Stimulated activated CD8-positive, alpha-beta memory T cell treated with anti-CD3 and anti-CD28 coated beads, Interleukin-7, amount 100 ng/mL, for 1 hour (primary cell): ENCODE measurements at regions not wholly inside any gene's neighbourhood (a gene's known extent, or its start where the extent isn't known, plus 50 kb on each side); places are given as distances from the start of the nearest gene placed in this dataset.
"Not testable (repeated sequence)": the region's sequence is repeated elsewhere in the genome, so short reads cannot be mapped to it uniquely, and the experiment has no call there.

Source experiments
- DNase-seq, 2 donors: peaks; one replicate each; pipeline ENCODE4 v3.0.0-alpha.2; 2020; ENCODE audit warnings: low read depth in 2 of 2

- DNase-seq, result no peak
Observed at GRCh38 chr11:87548797-87549196, 511.1 kb downstream of the TMEM135 start.

GRCh38 chr11:87545858-87546257 lies 508.1 kb downstream of the TMEM135 start:
- no peak for DNase-seq

GRCh38 chr11:87539596-87539995 lies 501.9 kb downstream of the TMEM135 start:
- DNase-seq, result no peak

- no peak for DNase-seq
Observed at GRCh38 chr11:87536565-87536964, 498.8 kb downstream of the TMEM135 start.

- no peak for DNase-seq
Observed at GRCh38 chr11:87536016-87536415, 498.3 kb downstream of the TMEM135 start.

- DNase-seq, result no peak
Observed at GRCh38 chr11:87535513-87535912, 497.8 kb downstream of the TMEM135 start.

GRCh38 chr11:87531835-87532234 lies 494.1 kb downstream of the TMEM135 start:
- DNase-seq, result not testable (repeated sequence)

- no peak for DNase-seq
Observed at GRCh38 chr11:87529486-87529885, 491.8 kb downstream of the TMEM135 start.

- no peak for DNase-seq
Observed at GRCh38 chr11:87528752-87529151, 491.0 kb downstream of the TMEM135 start.

- DNase-seq, result no peak
Observed at GRCh38 chr11:87523276-87523675, 485.5 kb downstream of the TMEM135 start.

- no peak for DNase-seq
Observed at GRCh38 chr11:87518266-87518665, 480.5 kb downstream of the TMEM135 start.

GRCh38 chr11:87517351-87517750 lies 479.6 kb downstream of the TMEM135 start:
- DNase-seq, result no peak

- DNase-seq, result not testable (repeated sequence)
Observed at GRCh38 chr11:87507722-87508121, 470.0 kb downstream of the TMEM135 start.

- DNase-seq, result not testable (repeated sequence)
Observed at GRCh38 chr11:87506946-87507345, 469.2 kb downstream of the TMEM135 start.

GRCh38 chr11:87501388-87501787 lies 463.7 kb downstream of the TMEM135 start:
- DNase-seq, result no peak

GRCh38 chr11:87494936-87495335 lies 457.2 kb downstream of the TMEM135 start:
- DNase-seq, result not testable (repeated sequence)

- DNase-seq, result not testable (repeated sequence)
Observed at GRCh38 chr11:87494026-87494425, 456.3 kb downstream of the TMEM135 start.

GRCh38 chr11:87493516-87493915 lies 455.8 kb downstream of the TMEM135 start:
- no peak for DNase-seq

GRCh38 chr11:87491381-87491780 lies 453.6 kb downstream of the TMEM135 start:
- DNase-seq, result no peak

- DNase-seq, result no peak
Observed at GRCh38 chr11:87490671-87491070, 452.9 kb downstream of the TMEM135 start.

- no peak for DNase-seq
Observed at GRCh38 chr11:87484566-87484965, 446.8 kb downstream of the TMEM135 start.

- no peak for DNase-seq
Observed at GRCh38 chr11:87477321-87477720, 439.6 kb downstream of the TMEM135 start.

GRCh38 chr11:87473174-87473573 lies 435.4 kb downstream of the TMEM135 start:
- no peak for DNase-seq

- DNase-seq, result no peak
Observed at GRCh38 chr11:87466223-87466622, 428.5 kb downstream of the TMEM135 start.

GRCh38 chr11:87465716-87466115 lies 428.0 kb downstream of the TMEM135 start:
- no peak for DNase-seq
